Ureter (tissue), 1 donor: ENCODE measurements at regions not wholly inside any gene's neighbourhood (a gene's known extent, or its start where the extent isn't known, plus 50 kb on each side); places are given as distances from the start of the nearest gene placed in this dataset.
"Not testable (repeated sequence)": the region's sequence is repeated elsewhere in the genome, so short reads cannot be mapped to it uniquely, and the experiment has no call there.

Source experiments
- DNase-seq: peaks from one replicate; pipeline ENCODE4 v3.0.0-alpha.2; 2020; ENCODE audit warnings: low spot score
- donor health status: DM: yes; HTN: yes; CAD: no.

- no peak for DNase-seq
Measured at GRCh38 chr4:18767921-18768320, 746.4 kb upstream of the LCORL start.

GRCh38 chr4:18756671-18757070, 735.1 kb upstream of the LCORL start:
- DNase-seq = no peak

GRCh38 chr4:18754180-18754579, 732.6 kb upstream of the LCORL start:
- no peak for DNase-seq

GRCh38 chr4:18751083-18751482, 729.5 kb upstream of the LCORL start:
- no peak for DNase-seq

- no peak for DNase-seq
Measured at GRCh38 chr4:18749391-18749790, 727.8 kb upstream of the LCORL start.

GRCh38 chr4:18736551-18736950, 715.0 kb upstream of the LCORL start:
- no peak for DNase-seq

GRCh38 chr4:18735740-18736268, 714.2 kb upstream of the LCORL start:
- no peak for DNase-seq

GRCh38 chr4:18734405-18734804, 712.9 kb upstream of the LCORL start:
- DNase-seq = no peak

GRCh38 chr4:18733961-18734360, 712.4 kb upstream of the LCORL start:
- DNase-seq = no peak

- DNase-seq = no peak
Measured at GRCh38 chr4:18722748-18723191, 701.2 kb upstream of the LCORL start.

- DNase-seq = no peak
Measured at GRCh38 chr4:18698119-18698883, 676.7 kb upstream of the LCORL start.

GRCh38 chr4:18695733-18696527, 674.4 kb upstream of the LCORL start:
- DNase-seq = no peak

- no peak for DNase-seq
Measured at GRCh38 chr4:18691431-18692200, 670.1 kb upstream of the LCORL start.

GRCh38 chr4:18690291-18690955, 668.9 kb upstream of the LCORL start:
- DNase-seq = no peak

- peak; percentile 68 for DNase-seq
Measured at GRCh38 chr4:18689308-18690115, 668.0 kb upstream of the LCORL start.

- DNase-seq = not testable (repeated sequence)
Measured at GRCh38 chr4:18688351-18688750, 666.8 kb upstream of the LCORL start.

GRCh38 chr4:18686338-18687037, 664.9 kb upstream of the LCORL start:
- DNase-seq = no peak

- DNase-seq = no peak
Measured at GRCh38 chr4:18684932-18685331, 663.4 kb upstream of the LCORL start.

GRCh38 chr4:18676526-18676915, 655.0 kb upstream of the LCORL start:
- no peak for DNase-seq
